Right lobe of liver (tissue), 6 donors: ENCODE measurements at regions not wholly inside any gene's neighbourhood (a gene's known extent, or its start where the extent isn't known, plus 50 kb on each side); places are given as distances from the start of the nearest gene placed in this dataset.

Experiments
- ATAC-seq, 4 donors: fragments of 200-7000 bp; cut with Tn5 transposase; one replicate each; pipeline ENCODE4 v1.9.1; 2020; ENCODE audit warnings: mild to moderate bottlenecking in 4 of 4, moderate library complexity in 4 of 4
- DNase-seq, 3 donors: peaks; one replicate each; pipeline ENCODE4 v3.0.0-alpha.2; 2020
- H3K27ac ChIP-seq, 3 donors: fragments of 200-600 bp; one replicate each; pipeline ENCODE4 v1.8.0; 2022
- H3K27me3 ChIP-seq, 2 donors: fragments of 200-600 bp; one replicate each; pipeline ENCODE4 v1.8.0; 2022
- H3K36me3 ChIP-seq, 4 donors: fragments of 200-600 bp; sonication (generic) in 1 of 4; one replicate each; pipeline versions ENCODE4 v1.5.1 to v1.8.0; 2017 to 2022; ENCODE audit warnings: control low read depth in 1 of 4
- H3K4me1 ChIP-seq, 4 donors: fragments of 200-600 bp; sonication (generic) in 1 of 4; one replicate each; pipeline versions ENCODE4 v1.5.1 to v1.8.0; 2017 to 2022; ENCODE audit warnings: control low read depth in 1 of 4
- H3K4me3 ChIP-seq, 3 donors: fragments of 200-600 bp; one replicate each; pipeline ENCODE4 v1.8.0; 2022
- H3K9me3 ChIP-seq, 4 donors: fragments of 200-600 bp; sonication (generic) in 1 of 4; one replicate each; pipeline versions ENCODE4 v1.5.1 to v1.8.0; 2017 to 2022; ENCODE audit warnings: control low read depth in 1 of 4
- POLR2A ChIP-seq: fragments of 450-650 bp; IDR thresholded peaks from one replicate; pipeline ENCODE4 v1.6.1; 2017; ENCODE audit warnings: antibody characterized with exemption, mild to moderate bottlenecking
- WGBS: methylation state at CpG from one replicate; pipeline ENCODE4 v1.1.6; 2018; ENCODE audit warnings: low coverage, low lambda C conversion rate; ENCODE audit not compliant: insufficient coverage; ENCODE audit errors: missing lambda C conversion rate; 5-methylcytosine and 5-hydroxymethylcytosine counted together
- intact Hi-C, 2 donors: fragments of 100-400 bp; cut with DNase I; formaldehyde crosslinking; loops; one replicate each; pipeline versions ENCODE4 v1.11.2 to v1.14.1; 2022
- TF ChIP-seq, protein P1 (sequence below), 4 donors: fragments of 200-600 bp in 3 of 4; fragments of 450-650 bp in 1 of 4; IDR thresholded peaks; one replicate each; pipeline versions ENCODE4 v1.5.1 to v1.8.0; 2016 to 2022; ENCODE audit warnings: antibody characterized with exemption in 4 of 4, mild to moderate bottlenecking in 2 of 4
- donor health status: DM: no; HTN: yes; CAD: no.
- donor health status: DM: no; HTN: no; CAD: no.
- donor health status: DM: no; HTN: no; CAD: no.
- donor health status: DM: no; HTN: yes; CAD: no.
- donor health status: DM: no; HTN: yes; CAD: no.

GRCh38 chr20:57880571-57880892, 170.7 kb upstream of the PMEPA1 start:
- Histone ChIP-seq H3K4me3 (no peak overlapping the region), H3K27ac (no peak overlapping the region), H3K9me3 (no peaks in the 10 kb centered on the region), H3K36me3 (no peaks in the 10 kb centered on the region), H3K27me3 (no peaks in the 10 kb centered on the region), H3K4me1 (no peaks in the 10 kb centered on the region)
- ATAC-seq (no peak), DNase-seq (no peak)
- intact Hi-C loops = no loop called here
- no peak for TF ChIP-seq POLR2A
- TF ChIP-seq, protein P1, sequence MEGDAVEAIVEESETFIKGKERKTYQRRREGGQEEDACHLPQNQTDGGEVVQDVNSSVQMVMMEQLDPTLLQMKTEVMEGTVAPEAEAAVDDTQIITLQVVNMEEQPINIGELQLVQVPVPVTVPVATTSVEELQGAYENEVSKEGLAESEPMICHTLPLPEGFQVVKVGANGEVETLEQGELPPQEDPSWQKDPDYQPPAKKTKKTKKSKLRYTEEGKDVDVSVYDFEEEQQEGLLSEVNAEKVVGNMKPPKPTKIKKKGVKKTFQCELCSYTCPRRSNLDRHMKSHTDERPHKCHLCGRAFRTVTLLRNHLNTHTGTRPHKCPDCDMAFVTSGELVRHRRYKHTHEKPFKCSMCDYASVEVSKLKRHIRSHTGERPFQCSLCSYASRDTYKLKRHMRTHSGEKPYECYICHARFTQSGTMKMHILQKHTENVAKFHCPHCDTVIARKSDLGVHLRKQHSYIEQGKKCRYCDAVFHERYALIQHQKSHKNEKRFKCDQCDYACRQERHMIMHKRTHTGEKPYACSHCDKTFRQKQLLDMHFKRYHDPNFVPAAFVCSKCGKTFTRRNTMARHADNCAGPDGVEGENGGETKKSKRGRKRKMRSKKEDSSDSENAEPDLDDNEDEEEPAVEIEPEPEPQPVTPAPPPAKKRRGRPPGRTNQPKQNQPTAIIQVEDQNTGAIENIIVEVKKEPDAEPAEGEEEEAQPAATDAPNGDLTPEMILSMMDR (IDR thresholded peaks at IDR 0.05) = no peak

DNA sequence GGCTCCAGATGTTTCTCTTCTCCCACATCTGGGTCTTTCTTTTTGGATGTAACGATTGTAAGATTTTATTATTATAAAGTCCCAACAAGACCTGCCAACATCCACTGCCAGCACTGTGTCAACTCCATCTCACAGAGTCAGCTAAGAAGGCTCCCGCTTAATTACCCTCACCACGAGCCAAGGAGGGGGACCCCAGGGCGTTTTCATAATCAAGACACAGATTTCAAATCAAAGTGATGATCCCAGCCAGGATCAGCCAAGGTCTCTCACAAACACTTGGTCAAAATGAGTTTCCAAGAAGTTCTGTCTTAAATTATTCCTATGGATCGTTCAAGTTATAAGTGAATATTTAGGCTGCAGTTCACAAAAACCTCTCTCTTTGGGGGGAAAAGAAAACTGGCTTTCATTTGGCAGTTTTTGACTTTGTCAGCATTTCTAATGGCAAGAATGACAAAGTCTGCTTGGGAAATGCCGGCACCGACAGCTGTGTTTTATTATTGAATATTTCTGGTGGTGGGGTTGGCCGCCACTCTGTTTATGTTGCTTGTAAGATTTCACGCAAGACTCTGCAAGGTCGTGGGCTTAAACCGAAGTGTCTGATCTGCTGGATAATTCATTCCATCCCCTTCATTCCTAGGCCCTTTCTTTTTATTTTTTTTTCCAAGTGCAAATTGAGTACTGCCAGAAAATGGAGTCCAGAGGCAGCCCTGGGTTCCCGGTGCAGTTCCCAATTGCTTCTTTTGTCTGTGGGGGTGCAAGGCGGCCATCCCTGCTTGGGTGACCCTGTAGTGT, 170.2 kb upstream of the PMEPA1 start:
- Histone ChIP-seq H3K27me3 (no peaks in the 10 kb centered on the region), H3K9me3 (no peaks in the 10 kb centered on the region), H3K4me3 (no peak overlapping the region), H3K27ac (no peak overlapping the region), H3K36me3 (no peaks in the 10 kb centered on the region), H3K4me1 (no peaks in the 10 kb centered on the region)
- 45% methylated on average over 13 of the region's 13 CpGs for WGBS
- DNase-seq (peak in 1 of 3 donors; percentile 25), ATAC-seq (no peak)
- intact Hi-C loops = no loop called here
- TF ChIP-seq POLR2A = no peak
- TF ChIP-seq, protein P1 (IDR thresholded peaks at IDR 0.05) = no peak

DNA sequence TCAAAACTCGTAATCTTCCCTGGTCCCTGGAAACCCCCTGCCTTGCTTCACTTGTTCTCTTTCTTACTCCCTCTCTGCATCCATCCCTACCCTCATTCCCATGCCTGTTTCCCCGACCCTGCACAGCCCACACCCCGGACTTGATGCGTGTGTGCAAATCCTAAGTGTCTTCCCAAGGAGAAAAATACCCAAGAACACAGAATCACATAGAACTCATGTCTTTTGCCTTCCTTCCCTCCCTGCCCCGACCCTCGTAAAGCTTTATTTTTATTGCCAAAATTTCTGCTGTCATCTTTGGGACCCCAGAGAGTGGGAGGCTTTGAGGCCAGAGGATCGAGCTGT, 169.6 kb upstream of the PMEPA1 start:
- Histone ChIP-seq H3K9me3 (no peaks in the 10 kb centered on the region), H3K36me3 (no peaks in the 10 kb centered on the region), H3K4me3 (no peak overlapping the region), H3K27me3 (no peaks in the 10 kb centered on the region), H3K27ac (no peak overlapping the region), H3K4me1 (no peaks in the 10 kb centered on the region)
- intact Hi-C loops = no loop called here
- 44% methylated on average over 7 of the region's 7 CpGs for WGBS
- ATAC-seq (no peak), DNase-seq (no peak)
- no peak for TF ChIP-seq POLR2A
- TF ChIP-seq, protein P1 (IDR thresholded peaks at IDR 0.05) = no peak

DNA sequence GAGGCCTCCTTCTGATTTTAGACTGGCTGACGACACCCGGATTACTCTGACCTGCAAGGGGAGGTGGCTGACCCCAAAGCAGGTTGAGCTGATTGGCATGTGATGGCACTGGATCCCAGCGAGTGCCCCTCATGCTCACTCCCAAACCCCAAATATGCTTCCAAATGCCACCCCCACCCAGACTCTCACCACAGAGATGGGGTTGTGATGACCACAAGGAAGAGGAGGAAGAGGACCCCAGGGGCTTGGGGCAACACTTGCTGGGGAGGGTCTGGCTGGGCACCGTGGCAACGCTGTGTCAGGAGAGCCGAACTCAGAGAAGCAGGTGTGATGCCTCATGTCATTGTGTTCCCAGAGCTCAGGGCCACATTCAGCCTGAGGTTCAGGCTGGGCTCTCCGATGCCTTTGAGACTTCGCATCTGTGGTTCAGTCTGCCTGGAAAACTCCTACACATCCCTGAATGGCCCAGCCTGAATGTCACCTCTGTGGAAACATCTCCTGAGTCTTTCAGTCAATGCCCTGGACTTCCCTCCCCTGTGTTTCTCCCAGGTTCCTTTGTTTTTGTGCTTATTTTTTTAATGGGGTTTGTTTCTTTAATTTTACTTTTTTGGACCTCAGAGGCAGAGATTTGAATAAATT, 169.1 kb upstream of the PMEPA1 start:
- TF ChIP-seq POLR2A = no peak
- TF ChIP-seq, protein P1 (IDR thresholded peaks at IDR 0.05) = no peak
- intact Hi-C loops = no loop called here
- Histone ChIP-seq H3K9me3 (no peaks in the 10 kb centered on the region), H3K4me3 (no peak overlapping the region), H3K27me3 (no peaks in the 10 kb centered on the region), H3K36me3 (no peaks in the 10 kb centered on the region), H3K4me1 (no peaks in the 10 kb centered on the region), H3K27ac (no peak overlapping the region)
- 65% methylated on average over 2 of the region's 8 CpGs for WGBS
- peak in 1 of 3 donors; percentile 31 for DNase-seq
- ATAC-seq = no peak
